ENCODE measurements at regions not wholly inside any gene's neighbourhood (a gene's known extent, or its start where the extent isn't known, plus 50 kb on each side); places are given as distances from the start of the nearest gene placed in this dataset.

- ATAC-seq, result no peak
These were observed 98.1 kb upstream of the YPEL5 start for GRCh38 chr2:30048636-30049175.

DNA sequence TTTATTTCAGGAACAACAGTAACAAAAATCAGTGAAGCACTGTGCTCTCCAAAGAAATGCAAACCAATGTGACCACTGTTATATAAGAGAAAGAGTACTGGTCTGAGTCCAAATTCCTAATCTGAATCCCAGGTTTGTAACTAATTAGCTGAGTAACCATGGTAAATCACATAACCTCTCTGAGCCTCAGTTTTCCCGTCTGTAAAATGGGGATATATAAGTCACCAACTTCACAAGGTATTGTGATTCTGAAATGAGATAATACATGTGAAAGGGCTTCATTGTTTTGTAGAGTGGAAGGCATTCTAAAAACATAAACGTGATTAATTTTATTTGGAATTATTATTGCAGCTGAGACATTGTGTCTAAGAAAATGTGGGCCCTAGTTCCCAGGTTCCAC lies 91.3 kb upstream of the YPEL5 start:
- ATAC-seq, result no peak

DNA sequence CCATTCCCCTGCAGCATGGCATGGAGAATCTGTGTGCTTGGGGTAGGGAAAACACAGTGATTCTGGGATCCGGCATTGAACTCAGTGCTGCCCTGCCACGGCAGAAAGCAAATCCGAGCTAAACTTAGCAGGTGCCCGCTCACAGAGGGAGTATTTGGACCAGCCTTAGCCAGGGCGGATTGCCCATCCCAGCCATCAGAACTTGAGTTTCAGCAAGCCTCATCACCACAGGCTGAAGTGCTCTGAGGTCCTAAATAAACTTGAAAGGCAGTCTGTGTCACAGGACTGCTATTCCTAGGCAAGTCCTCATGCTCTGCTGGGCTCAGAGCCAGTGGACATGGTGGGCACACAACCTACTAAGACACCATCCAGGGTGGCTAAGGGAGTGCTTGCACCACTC lies 86.2 kb upstream of the YPEL5 start:
- no peak for ATAC-seq

GRCh38 chr2:30068067-30068466 lies 78.7 kb upstream of the YPEL5 start:
- ATAC-seq, result no peak

- ATAC-seq, result peak; percentile 38 to 55
These were observed 74.5 kb upstream of the YPEL5 start for GRCh38 chr2:30072250-30072842.

DNA sequence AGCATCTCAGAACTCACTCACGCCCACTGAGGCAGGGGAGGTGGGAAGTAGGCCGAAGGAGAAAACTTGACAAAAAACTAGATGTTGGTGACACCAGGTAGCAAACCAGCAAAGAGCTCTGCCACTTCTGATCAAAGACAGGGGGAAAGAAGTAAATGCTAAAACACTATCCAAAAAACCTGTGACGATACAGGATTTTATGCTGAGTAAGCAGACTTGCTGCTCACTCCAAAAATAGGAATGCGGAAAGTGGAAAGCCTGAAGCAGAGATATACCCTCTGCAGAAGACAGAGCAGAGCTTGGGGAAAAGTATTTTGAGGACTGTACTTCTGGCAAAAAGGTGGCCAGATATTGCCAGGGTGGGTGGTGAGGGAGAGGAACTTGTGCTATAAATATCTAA lies 73.3 kb upstream of the YPEL5 start:
- ATAC-seq, result no peak

- no peak for ATAC-seq
These were observed 72.8 kb upstream of the YPEL5 start for GRCh38 chr2:30074023-30074422.

DNA sequence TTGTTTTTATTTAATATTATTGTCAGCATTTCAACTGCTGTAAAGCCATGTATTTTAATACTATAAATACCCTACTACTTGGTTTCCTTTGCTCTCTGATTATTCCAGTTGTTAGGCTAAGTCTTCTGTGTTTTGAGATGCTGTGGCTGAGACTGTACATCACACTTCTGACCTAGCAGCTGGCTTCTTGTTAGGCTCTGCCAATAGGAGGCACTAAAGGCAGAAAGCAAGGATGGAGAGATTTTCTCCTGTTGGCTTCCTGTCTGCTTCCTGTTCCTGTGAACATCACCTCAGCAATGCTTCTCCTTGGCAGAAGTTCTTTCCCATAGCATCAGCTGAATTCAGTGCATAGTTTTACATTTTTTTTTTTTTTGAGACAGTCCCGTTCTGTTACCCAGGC lies 68.3 kb upstream of the YPEL5 start:
- ATAC-seq, result no peak

DNA sequence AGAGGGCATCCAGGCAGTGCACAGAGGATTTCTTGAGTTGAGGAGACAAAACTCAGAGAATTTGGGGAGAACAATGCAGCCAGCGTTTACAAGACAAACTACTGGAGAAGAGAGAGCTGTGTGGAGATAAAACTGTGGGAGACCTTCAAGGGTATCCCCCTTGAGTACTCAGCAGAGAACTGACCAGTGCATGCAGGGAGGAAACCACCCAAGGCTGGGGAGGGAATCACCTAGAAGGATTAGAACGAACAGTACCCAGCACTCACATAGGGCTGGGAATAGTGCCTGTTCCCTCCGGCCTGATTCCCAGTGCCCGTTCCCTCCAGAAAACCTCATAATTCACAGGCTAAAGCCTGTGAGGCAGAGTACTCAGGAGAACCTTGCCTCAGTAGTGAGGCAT lies 61.9 kb upstream of the YPEL5 start:
- no peak for ATAC-seq

DNA sequence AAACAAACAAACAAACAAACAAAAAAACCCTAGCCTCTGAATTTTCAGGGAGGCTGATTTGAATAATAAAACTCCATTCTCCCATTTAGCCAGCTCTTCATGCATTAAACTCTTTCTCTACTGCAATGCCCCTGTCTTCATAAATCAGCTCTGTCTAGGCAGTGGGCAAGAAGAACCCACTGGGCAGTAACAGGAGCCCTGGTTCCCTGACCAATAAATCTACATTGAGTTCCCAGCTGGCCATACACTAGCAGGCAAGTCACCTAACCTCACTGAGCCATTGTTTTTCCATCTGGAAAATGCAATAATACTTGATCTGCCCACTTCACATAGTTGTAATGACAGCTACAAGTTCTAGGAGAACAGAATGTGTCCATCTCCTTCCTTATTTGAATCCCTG lies 57.6 kb upstream of the YPEL5 start:
- ATAC-seq, result no peak

DNA sequence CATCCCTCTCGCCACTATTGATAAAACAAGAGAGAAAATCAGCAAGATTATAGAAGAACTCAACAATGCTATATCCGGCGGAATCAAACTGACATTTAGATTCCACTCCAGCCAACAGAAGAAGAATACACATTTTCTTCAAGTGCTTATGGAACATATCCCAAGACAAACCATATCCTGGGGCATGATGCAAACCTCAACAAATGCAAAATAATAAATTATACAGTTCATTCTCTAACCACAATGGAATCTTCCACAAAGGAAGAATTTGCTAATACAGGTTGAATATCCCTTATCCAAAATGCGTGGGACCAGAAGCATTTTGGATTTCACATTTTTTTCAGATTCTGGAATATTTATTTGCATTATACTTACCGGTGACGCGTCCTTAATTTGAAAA lies 51.4 kb upstream of the YPEL5 start:
- ATAC-seq, result no peak

DNA sequence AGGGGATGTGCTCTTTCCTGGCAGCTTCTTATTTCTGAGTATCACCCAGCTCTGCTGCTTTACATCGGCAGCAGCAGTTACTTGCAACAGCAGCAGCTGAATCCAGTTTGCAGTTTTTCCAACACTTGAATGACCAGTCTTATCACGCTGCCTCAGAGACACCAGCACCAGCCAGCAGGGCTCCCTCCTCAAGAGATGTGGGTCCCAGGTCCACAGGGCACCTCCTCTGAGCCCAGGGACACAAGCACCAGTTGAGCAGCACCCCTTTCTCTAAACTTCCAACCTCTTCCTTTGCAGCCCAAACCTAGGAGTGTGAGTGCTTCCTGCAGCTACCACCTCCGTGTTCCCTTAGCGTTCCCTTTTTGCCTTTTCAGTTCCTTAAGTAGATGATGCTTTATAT lies 50.4 kb upstream of the YPEL5 start:
- ATAC-seq, result no peak

Measured in activated CD4-positive, CD25-positive, alpha-beta regulatory T cell treated with anti-CD3 and anti-CD28 coated beads, Interleukin-2, amount 50 U/mL, for 24 hours (primary cell).